RWPE2 (cell line): ENCODE measurements at regions not wholly inside any gene's neighbourhood (a gene's known extent, or its start where the extent isn't known, plus 50 kb on each side); places are given as distances from the start of the nearest gene placed in this dataset.
"Not testable (repeated sequence)": the region's sequence is repeated elsewhere in the genome, so short reads cannot be mapped to it uniquely, and the experiment has no call there.

ENCODE experiments used
- ATAC-seq: fragments of 200-7000 bp; cut with Tn5 transposase; 3 replicates; pipeline ENCODE4 v1.9.1; 2021; ENCODE audit warnings: low read depth
- DNase-seq: peaks from one replicate; pipeline ENCODE4 v3.0.0-alpha.2; 2020; ENCODE audit warnings: low spot score
- H3K27ac ChIP-seq: fragments of 450-650 bp; 2 replicates; pipeline ENCODE4 v1.5.1; 2017; ENCODE audit warnings: mild to moderate bottlenecking; ENCODE audit not compliant: poor library complexity, severe bottlenecking
- H3K27me3 ChIP-seq: fragments of 250-450 bp; sonication (Bioruptor Pico); 2 replicates; pipeline ENCODE4 v1.5.1; 2021; ENCODE audit warnings: mild to moderate bottlenecking, moderate library complexity; ENCODE audit not compliant: insufficient read depth, poor library complexity, severe bottlenecking
- H3K36me3 ChIP-seq: fragments of 250-450 bp; sonication (Bioruptor Pico); 2 replicates; pipeline ENCODE4 v1.5.1; 2020; ENCODE audit warnings: low read depth, mild to moderate bottlenecking, moderate library complexity
- H3K4me1 ChIP-seq: fragments of 250-450 bp; sonication (Bioruptor Pico); 2 replicates; pipeline ENCODE4 v1.5.1; 2021; ENCODE audit warnings: mild to moderate bottlenecking, moderate library complexity; ENCODE audit not compliant: insufficient read depth, poor library complexity, severe bottlenecking
- H3K4me3 ChIP-seq: fragments of 250-450 bp; sonication (Bioruptor Pico); 2 replicates; pipeline ENCODE4 v1.5.1; 2021; ENCODE audit warnings: mild to moderate bottlenecking, moderate library complexity; ENCODE audit not compliant: severe bottlenecking
- H3K9me3 ChIP-seq: fragments of 250-450 bp; sonication (Bioruptor Pico); 2 replicates; pipeline ENCODE4 v1.5.1; 2021; ENCODE audit warnings: mild to moderate bottlenecking, moderate library complexity; ENCODE audit not compliant: severe bottlenecking
- CTCF ChIP-seq: fragments of 450-650 bp; IDR thresholded peaks from one replicate; pipeline ENCODE4 v1.5.1; 2017; ENCODE audit warnings: mild to moderate bottlenecking, moderate library complexity; ENCODE audit not compliant: poor library complexity, severe bottlenecking

- Histone ChIP-seq H3K27me3 (peaks cover 14% of the 10 kb centered on the region), H3K36me3 (no peaks in the 10 kb centered on the region), H3K4me1 (no peaks in the 10 kb centered on the region), H3K4me3 (no peak overlapping the region), H3K27ac (no peak overlapping the region), H3K9me3 (no peaks in the 10 kb centered on the region)
- DNase-seq, result no peak
- ATAC-seq, result peak; percentile 86
- no peak for TF ChIP-seq CTCF
Observed at GRCh38 chr14:56996721-56997399, 186.6 kb upstream of the OTX2 start.

DNA sequence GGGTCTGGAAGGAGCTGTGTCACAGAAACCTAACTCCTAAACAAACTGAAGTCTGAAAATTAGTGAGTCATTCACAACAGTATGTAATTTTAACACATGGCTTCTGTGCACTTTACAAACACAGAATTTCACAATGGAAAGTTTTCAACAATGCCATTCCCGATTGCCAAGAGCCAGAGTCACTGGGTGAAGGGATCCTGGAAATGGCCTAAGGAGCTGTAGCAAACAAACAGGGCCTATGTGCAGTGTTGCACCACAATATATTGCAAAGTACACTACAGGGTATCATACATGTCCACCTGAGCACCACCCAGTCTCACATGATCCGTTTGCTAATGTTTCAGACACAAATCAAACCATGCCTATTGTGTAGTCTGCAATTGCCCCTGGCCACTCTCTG lies 184.7 kb upstream of the OTX2 start:
- Histone ChIP-seq H3K4me1 (no peaks in the 10 kb centered on the region), H3K4me3 (no peak overlapping the region), H3K9me3 (no peaks in the 10 kb centered on the region), H3K36me3 (no peaks in the 10 kb centered on the region), H3K27ac (no peak overlapping the region), H3K27me3 (peaks cover 14% of the 10 kb centered on the region)
- no peak for TF ChIP-seq CTCF
- DNase-seq (no peak), ATAC-seq (peak; percentile 28; the same call in 2 of the 3 replicates)

GRCh38 chr14:56992332-56992820 lies 182.1 kb upstream of the OTX2 start:
- no peak for DNase-seq
- ATAC-seq, result no peak
- H3K4me3 ChIP-seq, result no peak overlapping the region
- H3K36me3 ChIP-seq, result no peaks in the 10 kb centered on the region
- H3K4me1 ChIP-seq, result no peaks in the 10 kb centered on the region
- peaks cover under 1% of the 10 kb centered on the region for H3K27me3 ChIP-seq
- TF ChIP-seq CTCF, result no peak
- H3K9me3 ChIP-seq, result no peaks in the 10 kb centered on the region
- no peak overlapping the region for H3K27ac ChIP-seq

DNA sequence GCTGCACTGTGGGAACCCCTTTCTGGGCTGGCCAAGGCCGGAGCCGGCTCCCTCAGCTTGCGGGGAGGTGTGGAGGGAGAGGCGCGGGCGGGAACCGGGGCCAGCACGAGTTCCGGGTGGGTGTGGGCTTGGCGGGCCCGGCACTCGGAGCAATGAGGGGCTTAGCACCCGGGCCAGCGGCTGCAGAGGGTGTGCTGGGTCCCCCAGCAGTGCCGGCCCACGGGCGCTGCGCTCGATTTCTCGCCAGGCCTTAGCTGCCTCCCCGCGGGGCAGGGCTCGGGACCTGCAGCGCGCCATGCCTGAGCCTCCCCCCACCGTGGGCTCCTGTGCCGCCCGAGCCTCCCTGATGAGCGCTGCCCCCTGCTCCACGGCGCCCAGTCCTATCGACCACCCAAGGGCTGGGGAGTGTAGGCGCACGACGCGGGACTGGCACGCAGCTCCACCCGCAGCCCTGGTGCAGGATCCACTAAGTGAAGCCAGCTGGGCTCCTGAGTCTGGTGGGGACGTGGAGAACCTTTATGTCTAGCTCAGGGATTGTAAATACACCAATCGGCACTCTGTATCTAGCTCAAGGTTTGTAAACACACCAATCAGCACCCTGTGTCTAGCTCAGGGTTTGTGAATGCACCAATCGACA lies 180.8 kb upstream of the OTX2 start:
- not testable (repeated sequence) for H3K27ac ChIP-seq, H3K4me1 ChIP-seq, H3K36me3 ChIP-seq, H3K27me3 ChIP-seq, H3K4me3 ChIP-seq, ATAC-seq, DNase-seq, H3K9me3 ChIP-seq

DNA sequence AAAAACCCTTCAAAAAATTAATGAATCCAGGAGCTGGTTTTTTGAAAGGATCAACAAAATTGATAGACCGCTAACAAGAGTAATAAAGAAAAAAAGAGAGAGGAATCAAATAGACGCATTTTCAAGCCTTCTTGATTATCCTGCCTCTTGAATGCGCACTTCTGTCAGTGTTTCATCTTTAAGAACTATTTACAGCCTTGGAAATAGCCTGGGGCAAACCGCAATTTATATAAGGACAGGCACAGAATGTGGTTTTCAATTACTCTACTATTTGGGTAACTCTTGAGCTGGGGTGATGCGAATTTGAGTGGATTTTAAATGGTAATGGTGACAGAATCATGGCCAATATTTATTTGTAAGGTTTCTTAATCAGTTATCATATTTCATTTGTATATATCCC lies 179.1 kb upstream of the OTX2 start:
- Histone ChIP-seq H3K27ac (no peak overlapping the region), H3K36me3 (no peaks in the 10 kb centered on the region), H3K4me1 (no peaks in the 10 kb centered on the region), H3K27me3 (peaks cover 4% of the 10 kb centered on the region), H3K4me3 (no peak overlapping the region), H3K9me3 (no peaks in the 10 kb centered on the region)
- no peak for ATAC-seq
- DNase-seq, result no peak
- no peak for TF ChIP-seq CTCF
